ENCODE measurements at regions not wholly inside any gene's neighbourhood (a gene's known extent, or its start where the extent isn't known, plus 50 kb on each side); places are given as distances from the start of the nearest gene placed in this dataset.

- no peak for TF ChIP-seq POLR2AphosphoS5 (IDR thresholded peaks at IDR 0.05; ENCODE audit: borderline replicate concordance, low read depth, low read length)
- no peak for TF ChIP-seq EZH2 (IDR thresholded peaks at IDR 0.05)
Observed at GRCh38 chr5:57681942-57682341, 199.3 kb upstream of the ACTBL2 start.

Measured in SK-N-MC (cell line).